ENCODE measurements at regions not wholly inside any gene's neighbourhood (a gene's known extent, or its start where the extent isn't known, plus 50 kb on each side); places are given as distances from the start of the nearest gene placed in this dataset.

GRCh38 chr16:86306011-86306644 is 204.2 kb upstream of the FOXF1 start:
- no peak for DNase-seq

- no peak for DNase-seq
Measured at GRCh38 chr16:86306811-86307513, 203.4 kb upstream of the FOXF1 start.

GRCh38 chr16:86307514-86307903 is 202.8 kb upstream of the FOXF1 start:
- no peak for DNase-seq

GRCh38 chr16:86308514-86308913 is 201.8 kb upstream of the FOXF1 start:
- DNase-seq: no peak

GRCh38 chr16:86313631-86314030 is 196.7 kb upstream of the FOXF1 start:
- DNase-seq: no peak

GRCh38 chr16:86314402-86315025 is 195.8 kb upstream of the FOXF1 start:
- no peak for DNase-seq

- no peak for DNase-seq
Measured at GRCh38 chr16:86316967-86317812, 193.1 kb upstream of the FOXF1 start.

- no peak for DNase-seq
Measured at GRCh38 chr16:86317813-86318650, 192.3 kb upstream of the FOXF1 start.

- DNase-seq: no peak
Measured at GRCh38 chr16:86319585-86320236, 190.6 kb upstream of the FOXF1 start.

- no peak for DNase-seq
Measured at GRCh38 chr16:86320237-86320595, 190.1 kb upstream of the FOXF1 start.

GRCh38 chr16:86321491-86321890 is 188.8 kb upstream of the FOXF1 start:
- no peak for DNase-seq

- no peak for DNase-seq
Measured at GRCh38 chr16:86322283-86322682, 188.0 kb upstream of the FOXF1 start.

- no peak for DNase-seq
Measured at GRCh38 chr16:86322806-86323205, 187.5 kb upstream of the FOXF1 start.

GRCh38 chr16:86324320-86324719 is 186.0 kb upstream of the FOXF1 start:
- no peak for DNase-seq

GRCh38 chr16:86325360-86325759 is 185.0 kb upstream of the FOXF1 start:
- DNase-seq: no peak

GRCh38 chr16:86325895-86326294 is 184.4 kb upstream of the FOXF1 start:
- no peak for DNase-seq

GRCh38 chr16:86327321-86327720 is 183.0 kb upstream of the FOXF1 start:
- DNase-seq: no peak

GRCh38 chr16:86330906-86331305 is 179.4 kb upstream of the FOXF1 start:
- no peak for DNase-seq

GRCh38 chr16:86334079-86334635 is 176.2 kb upstream of the FOXF1 start:
- DNase-seq: no peak

GRCh38 chr16:86335266-86336172 is 174.8 kb upstream of the FOXF1 start:
- no peak for DNase-seq

- no peak for DNase-seq
Measured at GRCh38 chr16:86337138-86337537, 173.2 kb upstream of the FOXF1 start.
